Sigmoid colon (tissue), 6 donors: ENCODE measurements at regions not wholly inside any gene's neighbourhood (a gene's known extent, or its start where the extent isn't known, plus 50 kb on each side); places are given as distances from the start of the nearest gene placed in this dataset.

Experiments used
- DNase-seq: peaks from one replicate; pipeline ENCODE4 v3.0.0-alpha.2; 2019
- H3K27ac ChIP-seq, 4 donors: fragments of 200-600 bp; sonication (generic); one replicate each; pipeline ENCODE4 v1.5.1; 2016 to 2019; ENCODE audit warnings: mild to moderate bottlenecking in 1 of 4
- H3K27me3 ChIP-seq, 3 donors: fragments of 200-600 bp; sonication (generic); one replicate each; pipeline ENCODE4 v1.5.1; 2019; ENCODE audit warnings: mild to moderate bottlenecking in 1 of 3
- H3K36me3 ChIP-seq, 4 donors: fragments of 200-600 bp; sonication (generic); one replicate each; pipeline ENCODE4 v1.5.1; 2016 to 2019
- H3K4me1 ChIP-seq, 4 donors: fragments of 200-600 bp; sonication (generic); one replicate each; pipeline ENCODE4 v1.5.1; 2017 to 2019
- H3K4me3 ChIP-seq, 4 donors: fragments of 200-600 bp; sonication (generic); one replicate each; pipeline ENCODE4 v1.5.1; 2017 to 2019; ENCODE audit warnings: mild to moderate bottlenecking in 2 of 4, moderate library complexity in 1 of 4
- H3K9me3 ChIP-seq, 4 donors: fragments of 200-600 bp in 3 of 4; sonication (generic) in 3 of 4; one replicate each; pipeline versions ENCODE4 v1.5.1 to v1.6.1; 2013 to 2019
- CTCF ChIP-seq, 4 experiments: fragments of 450-650 bp in 3 of 4; fragments of 200-600 bp in 1 of 4; IDR thresholded peaks; one replicate each; pipeline ENCODE4 v1.5.1; 2016 to 2019; ENCODE audit warnings: antibody characterized with exemption in 4 of 4, mild to moderate bottlenecking in 3 of 4, moderate library complexity in 2 of 4
- EP300 ChIP-seq, 4 donors: sonication (generic); formaldehyde crosslinking; IDR thresholded peaks; one replicate each; pipeline ENCODE4 v1.6.1; 2017; ENCODE audit warnings: antibody characterized with exemption in 4 of 4
- POLR2A ChIP-seq, 2 donors: fragments of 450-650 bp; IDR thresholded peaks; one replicate each; pipeline ENCODE4 v1.6.1; 2016; ENCODE audit warnings: antibody characterized with exemption in 2 of 2, mild to moderate bottlenecking in 2 of 2, moderate library complexity in 2 of 2
- POLR2AphosphoS5 ChIP-seq, 4 donors: sonication (generic); formaldehyde crosslinking; IDR thresholded peaks; one replicate each; pipeline ENCODE4 v1.6.1; 2017; ENCODE audit warnings: antibody characterized with exemption in 4 of 4
- WGBS, 2 donors: extraction: QIAGEN DNeasy Blood & Tissue Kit; methylation state at CpG; one replicate each; pipeline ENCODE4 v1.1.7; 2013; 5-methylcytosine and 5-hydroxymethylcytosine counted together
- intact Hi-C: fragments of 100-400 bp; cut with DNase I; formaldehyde crosslinking; loops from one replicate; pipeline ENCODE4 v1.15.1; 2023
- donor health status: healthy with polysubstance abuse.
- donor health status: healthy.

DNA sequence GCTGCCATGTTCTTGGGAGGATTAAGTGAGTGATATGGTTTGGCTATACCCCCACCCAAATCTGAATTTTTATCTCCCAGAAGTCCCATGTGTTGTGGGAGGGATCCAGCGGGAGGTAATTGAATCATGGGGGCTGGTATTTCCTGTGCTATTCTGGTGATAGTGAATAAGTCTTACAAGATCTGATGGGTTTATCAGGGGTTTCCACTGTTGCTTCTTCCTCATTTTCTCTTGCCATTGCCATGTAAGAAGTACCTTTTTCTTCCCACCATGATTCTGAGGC lies 291.4 kb downstream of the KCNS3 start:
- no peak for DNase-seq
- Histone ChIP-seq H3K4me1 (peaks cover 0 to 20% (median 20%) of the 10 kb centered on the region in 4 donors), H3K27me3 (peaks cover 0 to 7% (median 0%) of the 10 kb centered on the region in 3 donors), H3K27ac (no peak overlapping the region), H3K36me3 (no peaks in the 10 kb centered on the region), H3K9me3 (no peaks in the 10 kb centered on the region), H3K4me3 (no peak overlapping the region)
- TF ChIP-seq EP300 (IDR thresholded peaks at IDR 0.05) (no peak), CTCF (IDR thresholded peaks at IDR 0.05) (no peak), POLR2A (IDR thresholded peaks at IDR 0.05) (no peak), POLR2AphosphoS5 (IDR thresholded peaks at IDR 0.05) (no peak)
- WGBS, 2 donors = 86 to 97% methylated on average over 1 of the region's 1 CpG
- intact Hi-C loops = loop anchor here (10.0 kb wide), 1 partner anchor 205 kb away; no protein-coding TSS in a partner anchor

GRCh38 chr2:18169121-18169892 lies 290.8 kb downstream of the KCNS3 start:
- Histone ChIP-seq H3K27ac (no peak overlapping the region), H3K4me3 (no peak overlapping the region), H3K4me1 (peaks cover 0 to 20% (median 20%) of the 10 kb centered on the region in 4 donors), H3K27me3 (peaks cover 0 to 7% (median 0%) of the 10 kb centered on the region in 3 donors), H3K9me3 (no peaks in the 10 kb centered on the region), H3K36me3 (no peaks in the 10 kb centered on the region)
- TF ChIP-seq CTCF (IDR thresholded peaks at IDR 0.05) = no peak
- no peak for TF ChIP-seq EP300 (IDR thresholded peaks at IDR 0.05)
- no peak for DNase-seq
- intact Hi-C loops = no loop called here
- WGBS, 2 donors = 80 to 90% methylated on average over 5 of the region's 5 CpGs

DNA sequence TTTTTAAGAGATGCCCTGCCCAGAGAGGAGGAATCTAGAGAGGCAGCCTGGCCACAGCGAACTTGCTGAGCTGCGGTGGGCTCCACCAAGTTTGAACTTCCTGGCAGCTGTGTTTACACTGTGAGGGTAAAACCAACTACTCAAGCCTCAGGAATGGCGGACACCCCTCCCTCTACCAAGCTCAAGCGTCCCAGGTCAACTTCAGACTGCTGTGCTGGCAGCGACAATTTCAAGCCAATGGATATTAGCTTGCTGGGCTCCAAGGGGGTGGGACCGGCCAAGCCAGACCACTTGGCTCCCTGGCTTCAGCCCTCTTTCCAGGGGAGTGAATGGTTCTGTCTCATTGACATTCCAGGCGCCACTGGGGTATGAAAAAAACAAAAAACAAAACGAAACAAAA lies 289.4 kb downstream of the KCNS3 start:
- peaks cover 0 to 7% (median 0%) of the 10 kb centered on the region in 3 donors for H3K27me3 ChIP-seq
- WGBS, 2 donors = 79 to 84% methylated on average over 8 of the region's 8 CpGs
- intact Hi-C loops = no loop called here
- no peak overlapping the region for H3K27ac ChIP-seq
- no peak for TF ChIP-seq POLR2AphosphoS5 (IDR thresholded peaks at IDR 0.05)
- no peak for TF ChIP-seq EP300 (IDR thresholded peaks at IDR 0.05)
- TF ChIP-seq CTCF (IDR thresholded peaks at IDR 0.05) = no peak
- no peak for TF ChIP-seq POLR2A (IDR thresholded peaks at IDR 0.05)
- H3K4me3 ChIP-seq = no peak overlapping the region
- H3K36me3 ChIP-seq = no peaks in the 10 kb centered on the region
- H3K4me1 ChIP-seq = peaks cover 0 to 20% (median 20%) of the 10 kb centered on the region in 4 donors
- no peak for DNase-seq
- H3K9me3 ChIP-seq = no peaks in the 10 kb centered on the region

- Histone ChIP-seq H3K36me3 (no peaks in the 10 kb centered on the region), H3K4me3 (no peak overlapping the region), H3K27ac (no peak overlapping the region), H3K9me3 (no peaks in the 10 kb centered on the region), H3K27me3 (no peaks in the 10 kb centered on the region), H3K4me1 (no peaks in the 10 kb centered on the region)
- no peak for TF ChIP-seq POLR2AphosphoS5 (IDR thresholded peaks at IDR 0.05)
- no peak for TF ChIP-seq CTCF (IDR thresholded peaks at IDR 0.05)
- no peak for TF ChIP-seq POLR2A (IDR thresholded peaks at IDR 0.05)
- no peak for TF ChIP-seq EP300 (IDR thresholded peaks at IDR 0.05)
- DNase-seq = no peak
- intact Hi-C loops = no loop called here
- WGBS, 2 donors = 93 to 94% methylated on average over 5 of the region's 5 CpGs
Measured at GRCh38 chr2:18161681-18162080, 283.2 kb downstream of the KCNS3 start.

GRCh38 chr2:18159896-18160295 lies 281.4 kb downstream of the KCNS3 start:
- Histone ChIP-seq H3K27me3 (no peaks in the 10 kb centered on the region), H3K27ac (no peak overlapping the region), H3K4me3 (no peak overlapping the region), H3K36me3 (no peaks in the 10 kb centered on the region), H3K4me1 (no peaks in the 10 kb centered on the region), H3K9me3 (no peaks in the 10 kb centered on the region)
- no peak for TF ChIP-seq POLR2AphosphoS5 (IDR thresholded peaks at IDR 0.05)
- no peak for TF ChIP-seq POLR2A (IDR thresholded peaks at IDR 0.05)
- no peak for TF ChIP-seq CTCF (IDR thresholded peaks at IDR 0.05)
- no peak for TF ChIP-seq EP300 (IDR thresholded peaks at IDR 0.05)
- intact Hi-C loops = no loop called here
- DNase-seq = no peak
- WGBS, 2 donors = 45 to 65% methylated on average over 5 of the region's 5 CpGs
